SK-N-SH (cell line): ENCODE measurements at regions not wholly inside any gene's neighbourhood (a gene's known extent, or its start where the extent isn't known, plus 50 kb on each side); places are given as distances from the start of the nearest gene placed in this dataset.

Experiments used
- CTCF ChIA-PET: fragments of 300-600, 350-600 bp; formaldehyde crosslinking; extraction: SDS; loops from one replicate; lab custom pipeline; 2021; lab: Yijun Ruan, JAX
- POLR2A ChIA-PET: fragments of 350-600 bp; sonication (Branson Sonifier 250); formaldehyde crosslinking; extraction: SDS; loops from one replicate; lab custom pipeline; 2020; ENCODE audit warnings: antibody characterized with exemption, inconsistent platforms; lab: Yijun Ruan, JAX
- DNase-seq: peaks from one replicate; pipeline ENCODE4 v3.0.0; 2012
- H2AFZ ChIP-seq: fragments of 200-600 bp; sonication (generic); 2 replicates; pipeline ENCODE4 v1.8.1; 2016; ENCODE audit warnings: antibody characterized with exemption, mild to moderate bottlenecking, low read depth
- H3F3A ChIP-seq: fragments of 200-600 bp; sonication (generic); replicated peaks from 2 replicates; pipeline ENCODE3; 2016; ENCODE audit warnings: antibody characterized with exemption, mild to moderate bottlenecking; ENCODE audit not compliant: insufficient read depth
- H3K27ac ChIP-seq, 2 experiments: fragments of 200-500 bp in 1 of 2; fragments of 200-600 bp in 1 of 2; sonication (Bioruptor generic) in 1 of 2; sonication (generic), shearing (Covaris generic) in 1 of 2; 2 replicates each; pipeline versions ENCODE4 v1.5.1 to v1.6.1; 2014 to 2016; ENCODE audit warnings: low read depth in 2 of 2, inconsistent platforms in 1 of 2, low read length in 1 of 2, mild to moderate bottlenecking in 1 of 2, mixed read lengths in 1 of 2
- H3K27me3 ChIP-seq: fragments of 200-600 bp; sonication (generic), shearing (Covaris generic); 2 replicates; pipeline ENCODE4 v1.6.1; 2016; ENCODE audit warnings: mixed run types; ENCODE audit not compliant: insufficient read depth
- H3K36me3 ChIP-seq, 2 experiments: fragments of 200-500 bp in 1 of 2; fragments of 200-600 bp in 1 of 2; sonication (Bioruptor generic) in 1 of 2; sonication (generic) in 1 of 2; replicated peaks in 1 of 2; 2 replicates each; pipeline versions ENCODE3 to v1.5.1; 2014 to 2016; ENCODE audit warnings: low read length in 1 of 2, mild to moderate bottlenecking in 1 of 2; ENCODE audit not compliant: insufficient read depth in 2 of 2, control insufficient read depth in 1 of 2
- H3K4me1 ChIP-seq, 2 experiments: fragments of 200-500 bp in 1 of 2; fragments of 200-600 bp in 1 of 2; sonication (Bioruptor generic) in 1 of 2; sonication (generic), shearing (Covaris generic) in 1 of 2; 2 replicates each; pipeline versions ENCODE4 v1.5.1 to v1.6.1; 2014 to 2016; ENCODE audit warnings: low read depth in 1 of 2, low read length in 1 of 2, mixed run types in 1 of 2; ENCODE audit not compliant: insufficient read depth in 2 of 2, control insufficient read depth in 1 of 2
- H3K4me2 ChIP-seq: fragments of 200-600 bp; sonication (generic), shearing (Covaris generic); 2 replicates; pipeline ENCODE4 v1.6.1; 2017; ENCODE audit warnings: mixed run types
- H3K4me3 ChIP-seq, 2 experiments: fragments of 200-500 bp in 1 of 2; fragments of 200-600 bp in 1 of 2; sonication (Bioruptor generic) in 1 of 2; sonication (generic), shearing (Covaris generic) in 1 of 2; 2 replicates each; pipeline versions ENCODE4 v1.5.1 to v1.8.1; 2014 to 2016; ENCODE audit warnings: low read depth in 2 of 2, inconsistent platforms in 1 of 2, low read length in 1 of 2, mild to moderate bottlenecking in 1 of 2, mixed read lengths in 1 of 2, moderate library complexity in 1 of 2
- H3K79me2 ChIP-seq: fragments of 200-600 bp; sonication (generic); 2 replicates; pipeline ENCODE4 v1.8.1; 2017; ENCODE audit warnings: mild to moderate bottlenecking; ENCODE audit not compliant: insufficient read depth
- H3K9ac ChIP-seq: fragments of 200-600 bp; sonication (generic); 2 replicates; pipeline ENCODE4 v1.6.1; 2017; ENCODE audit warnings: mixed run types
- H3K9me2 ChIP-seq: fragments of 200-600 bp; sonication (generic); 2 replicates; pipeline ENCODE4 v1.6.1; 2017; ENCODE audit warnings: mixed run types
- H3K9me3 ChIP-seq: fragments of 200-600 bp; sonication (generic); 2 replicates; pipeline ENCODE4 v1.6.1; 2017; ENCODE audit warnings: mixed run types, mild to moderate bottlenecking, moderate library complexity
- H4K20me1 ChIP-seq: fragments of 200-600 bp; sonication (generic); 2 replicates; pipeline ENCODE4 v1.6.1; 2017; ENCODE audit warnings: mild to moderate bottlenecking, mixed run types; ENCODE audit not compliant: insufficient read depth
- CHD2 ChIP-seq: fragments of 150-350 bp; IDR thresholded peaks from 2 replicates; pipeline ENCODE4 v1.6.1; 2018; ENCODE audit warnings: low read length; ENCODE audit not compliant: partially characterized antibody
- ELF1 ChIP-seq: IDR thresholded peaks from 2 replicates; pipeline ENCODE4 v1.4.0; 2012
- EP300 ChIP-seq, 2 experiments: IDR thresholded peaks; 2 replicates each; pipeline versions ENCODE4 v1.4.0 to v1.6.1; 2012; ENCODE audit warnings: borderline replicate concordance in 1 of 2, low read depth in 1 of 2, low read length in 1 of 2
- EZH2phosphoT487 ChIP-seq: fragments of 200-600 bp; sonication (generic); IDR thresholded peaks from 2 replicates; pipeline ENCODE4 v1.6.1; 2017; ENCODE audit warnings: low read depth, mixed run types, mild to moderate bottlenecking, antibody characterized with exemption, moderate library complexity, borderline replicate concordance
- FOSL2 ChIP-seq: IDR thresholded peaks from 2 replicates; pipeline ENCODE4 v1.4.0; 2012; ENCODE audit warnings: low read depth, mild to moderate bottlenecking, moderate library complexity, borderline replicate concordance
- FOXM1 ChIP-seq: IDR thresholded peaks from 2 replicates; pipeline ENCODE4 v1.4.0; 2012; ENCODE audit warnings: low read depth, mild to moderate bottlenecking
- GABPA ChIP-seq: IDR thresholded peaks from 2 replicates; pipeline ENCODE4 v1.4.0; 2012; ENCODE audit warnings: low read depth, mild to moderate bottlenecking
- GATA2 ChIP-seq: sonication (generic); formaldehyde crosslinking; IDR thresholded peaks from 2 replicates; pipeline ENCODE4 v1.5.0; 2020; ENCODE audit warnings: mild to moderate bottlenecking, missing genetic modification reagents
- MAX ChIP-seq: IDR thresholded peaks from 2 replicates; pipeline ENCODE4 v1.4.0; 2012; ENCODE audit warnings: low read depth
- MEF2A ChIP-seq: IDR thresholded peaks from 2 replicates; pipeline ENCODE4 v1.4.0; 2012; ENCODE audit warnings: low read depth, borderline replicate concordance
- MXI1 ChIP-seq: IDR thresholded peaks from 2 replicates; pipeline ENCODE4 v1.6.1; 2012; ENCODE audit warnings: mild to moderate bottlenecking, low read depth, low read length, improper control_type of control experiment
- NRF1 ChIP-seq: IDR thresholded peaks from 2 replicates; pipeline ENCODE4 v1.6.1; 2012; ENCODE audit warnings: low read depth, mild to moderate bottlenecking, low read length
- POLR2AphosphoS5 ChIP-seq: IDR thresholded peaks from 2 replicates; pipeline ENCODE4 v1.6.1; 2012; ENCODE audit warnings: low read depth, low read length
- RFX5 ChIP-seq: IDR thresholded peaks from 2 replicates; pipeline ENCODE4 v1.6.1; 2012; ENCODE audit warnings: mild to moderate bottlenecking, improper control_type of control experiment, low read length
- RXRA ChIP-seq: IDR thresholded peaks from 2 replicates; pipeline ENCODE4 v1.4.0; 2012; ENCODE audit warnings: low read depth, mild to moderate bottlenecking, borderline replicate concordance
- SMC3 ChIP-seq: IDR thresholded peaks from 2 replicates; pipeline ENCODE4 v1.6.1; 2012; ENCODE audit warnings: low read depth, low read length, improper control_type of control experiment
- TEAD4 ChIP-seq: IDR thresholded peaks from 2 replicates; pipeline ENCODE4 v1.4.0; 2012; ENCODE audit warnings: mild to moderate bottlenecking, borderline replicate concordance; ENCODE audit not compliant: insufficient read depth
- ZBTB33 ChIP-seq: IDR thresholded peaks from 2 replicates; pipeline ENCODE4 v1.4.0; 2012; ENCODE audit warnings: low read depth, borderline replicate concordance
- WGBS: methylation state at CpG from one replicate; pipeline ENCODE4 v1.1.6; 2017; ENCODE audit warnings: low lambda C conversion rate; 5-methylcytosine and 5-hydroxymethylcytosine counted together
- TF ChIP-seq, protein P1 (sequence below): IDR thresholded peaks from 2 replicates; pipeline ENCODE4; 2012
- TF ChIP-seq, protein P2 (sequence below): fragments of 150-350 bp; IDR thresholded peaks from 2 replicates; pipeline ENCODE4 v1.6.1; 2016; ENCODE audit warnings: mild to moderate bottlenecking, low read depth, low read length
- TF ChIP-seq, protein P3 (sequence below): IDR thresholded peaks from 2 replicates; pipeline ENCODE4 v1.6.1; 2012; ENCODE audit warnings: mild to moderate bottlenecking, low read depth, low read length, moderate library complexity

GRCh38 chr18:37956020-37956419, 390.4 kb upstream of the CELF4 start:
- no peaks in the 10 kb centered on the region for H3K27me3 ChIP-seq
- WGBS, result 7% methylated on average over 2 of the region's 2 CpGs
- no peaks in the 10 kb centered on the region for H3F3A ChIP-seq
- no peaks in the 10 kb centered on the region for H3K36me3 ChIP-seq
- H3K9me2 ChIP-seq, result no peaks in the 10 kb centered on the region
- no peaks in the 10 kb centered on the region for H3K4me1 ChIP-seq
- CTCF ChIA-PET, result no interaction called here
- no peak overlapping the region for H2AFZ ChIP-seq
- no peaks in the 10 kb centered on the region for H3K79me2 ChIP-seq
- DNase-seq, result no peak
- TF ChIP-seq, protein P1, sequence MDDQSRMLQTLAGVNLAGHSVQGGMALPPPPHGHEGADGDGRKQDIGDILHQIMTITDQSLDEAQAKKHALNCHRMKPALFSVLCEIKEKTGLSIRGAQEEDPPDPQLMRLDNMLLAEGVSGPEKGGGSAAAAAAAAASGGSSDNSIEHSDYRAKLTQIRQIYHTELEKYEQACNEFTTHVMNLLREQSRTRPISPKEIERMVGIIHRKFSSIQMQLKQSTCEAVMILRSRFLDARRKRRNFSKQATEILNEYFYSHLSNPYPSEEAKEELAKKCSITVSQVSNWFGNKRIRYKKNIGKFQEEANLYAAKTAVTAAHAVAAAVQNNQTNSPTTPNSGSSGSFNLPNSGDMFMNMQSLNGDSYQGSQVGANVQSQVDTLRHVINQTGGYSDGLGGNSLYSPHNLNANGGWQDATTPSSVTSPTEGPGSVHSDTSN, result no peak
- TF ChIP-seq FOSL2 (no peak), NRF1 (no peak), MXI1 (no peak), POLR2AphosphoS5 (no peak), GABPA (no peak), RFX5 (no peak), EZH2phosphoT487 (no peak), TEAD4 (no peak), MEF2A (no peak), SMC3 (no peak)
- TF ChIP-seq, protein P2, sequence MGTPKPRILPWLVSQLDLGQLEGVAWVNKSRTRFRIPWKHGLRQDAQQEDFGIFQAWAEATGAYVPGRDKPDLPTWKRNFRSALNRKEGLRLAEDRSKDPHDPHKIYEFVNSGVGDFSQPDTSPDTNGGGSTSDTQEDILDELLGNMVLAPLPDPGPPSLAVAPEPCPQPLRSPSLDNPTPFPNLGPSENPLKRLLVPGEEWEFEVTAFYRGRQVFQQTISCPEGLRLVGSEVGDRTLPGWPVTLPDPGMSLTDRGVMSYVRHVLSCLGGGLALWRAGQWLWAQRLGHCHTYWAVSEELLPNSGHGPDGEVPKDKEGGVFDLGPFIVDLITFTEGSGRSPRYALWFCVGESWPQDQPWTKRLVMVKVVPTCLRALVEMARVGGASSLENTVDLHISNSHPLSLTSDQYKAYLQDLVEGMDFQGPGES, result no peak
- TF ChIP-seq, protein P3, sequence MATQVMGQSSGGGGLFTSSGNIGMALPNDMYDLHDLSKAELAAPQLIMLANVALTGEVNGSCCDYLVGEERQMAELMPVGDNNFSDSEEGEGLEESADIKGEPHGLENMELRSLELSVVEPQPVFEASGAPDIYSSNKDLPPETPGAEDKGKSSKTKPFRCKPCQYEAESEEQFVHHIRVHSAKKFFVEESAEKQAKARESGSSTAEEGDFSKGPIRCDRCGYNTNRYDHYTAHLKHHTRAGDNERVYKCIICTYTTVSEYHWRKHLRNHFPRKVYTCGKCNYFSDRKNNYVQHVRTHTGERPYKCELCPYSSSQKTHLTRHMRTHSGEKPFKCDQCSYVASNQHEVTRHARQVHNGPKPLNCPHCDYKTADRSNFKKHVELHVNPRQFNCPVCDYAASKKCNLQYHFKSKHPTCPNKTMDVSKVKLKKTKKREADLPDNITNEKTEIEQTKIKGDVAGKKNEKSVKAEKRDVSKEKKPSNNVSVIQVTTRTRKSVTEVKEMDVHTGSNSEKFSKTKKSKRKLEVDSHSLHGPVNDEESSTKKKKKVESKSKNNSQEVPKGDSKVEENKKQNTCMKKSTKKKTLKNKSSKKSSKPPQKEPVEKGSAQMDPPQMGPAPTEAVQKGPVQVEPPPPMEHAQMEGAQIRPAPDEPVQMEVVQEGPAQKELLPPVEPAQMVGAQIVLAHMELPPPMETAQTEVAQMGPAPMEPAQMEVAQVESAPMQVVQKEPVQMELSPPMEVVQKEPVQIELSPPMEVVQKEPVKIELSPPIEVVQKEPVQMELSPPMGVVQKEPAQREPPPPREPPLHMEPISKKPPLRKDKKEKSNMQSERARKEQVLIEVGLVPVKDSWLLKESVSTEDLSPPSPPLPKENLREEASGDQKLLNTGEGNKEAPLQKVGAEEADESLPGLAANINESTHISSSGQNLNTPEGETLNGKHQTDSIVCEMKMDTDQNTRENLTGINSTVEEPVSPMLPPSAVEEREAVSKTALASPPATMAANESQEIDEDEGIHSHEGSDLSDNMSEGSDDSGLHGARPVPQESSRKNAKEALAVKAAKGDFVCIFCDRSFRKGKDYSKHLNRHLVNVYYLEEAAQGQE, result no peak
- POLR2A ChIA-PET, result no interaction called here
- H4K20me1 ChIP-seq, result no peaks in the 10 kb centered on the region
- H3K9ac ChIP-seq, result no peak overlapping the region
- H3K27ac ChIP-seq, result no peak overlapping the region
- no peaks in the 10 kb centered on the region for H3K9me3 ChIP-seq
- H3K4me2 ChIP-seq, result no peak overlapping the region
- H3K4me3 ChIP-seq, result no peak overlapping the region

GRCh38 chr18:37955201-37955600, 389.6 kb upstream of the CELF4 start:
- Histone ChIP-seq H3K4me3 (no peak overlapping the region), H3K27me3 (no peaks in the 10 kb centered on the region), H3F3A (no peaks in the 10 kb centered on the region), H3K9me2 (no peaks in the 10 kb centered on the region), H3K79me2 (no peaks in the 10 kb centered on the region), H3K4me2 (no peak overlapping the region), H3K9ac (no peak overlapping the region), H2AFZ (no peak overlapping the region), H3K27ac (no peak overlapping the region), H3K9me3 (no peaks in the 10 kb centered on the region), H3K4me1 (no peaks in the 10 kb centered on the region), H4K20me1 (no peaks in the 10 kb centered on the region), H3K36me3 (no peaks in the 10 kb centered on the region)
- 29% methylated on average over 2 of the region's 2 CpGs for WGBS
- CTCF ChIA-PET, result no interaction called here
- POLR2A ChIA-PET, result no interaction called here
- DNase-seq, result no peak
- no peak for TF ChIP-seq EZH2phosphoT487
- no peak for TF ChIP-seq MEF2A
- no peak for TF ChIP-seq GABPA
- TF ChIP-seq RFX5, result no peak
- no peak for TF ChIP-seq EP300 (IDR thresholded peaks at IDR 0.05; ENCODE audit: borderline replicate concordance in 1 of 2, low read depth in 1 of 2, low read length in 1 of 2)
- TF ChIP-seq RXRA, result no peak
- no peak for TF ChIP-seq FOSL2
- TF ChIP-seq ELF1, result no peak
- no peak for TF ChIP-seq CHD2
- TF ChIP-seq FOXM1, result no peak
- no peak for TF ChIP-seq MAX
- TF ChIP-seq SMC3, result no peak
- no peak for TF ChIP-seq GATA2
- TF ChIP-seq MXI1, result no peak
- TF ChIP-seq ZBTB33, result no peak
